ENCODE measurements at regions not wholly inside any gene's neighbourhood (a gene's known extent, or its start where the extent isn't known, plus 50 kb on each side); places are given as distances from the start of the nearest gene placed in this dataset.

GRCh38 chr3:66597308-66597863 is 96.6 kb upstream of the LRIG1 start:
- H3K27me3 ChIP-seq (ENCODE audit: insufficient read depth, low read depth), result no peaks in the 10 kb centered on the region
- no peak for DNase-seq
- H3F3A ChIP-seq (ENCODE audit: insufficient read depth, low read depth), result peaks cover 3% of the 10 kb centered on the region
- no peak overlapping the region for H3K4me3 ChIP-seq
- no peaks in the 10 kb centered on the region for H3K9me3 ChIP-seq (ENCODE audit: insufficient read depth, low read depth)
- intact Hi-C loops (cut with micrococcal nuclease; ENCODE audit: unreplicated experiment), result no loop called here
- no peak overlapping the region for H2AFZ ChIP-seq
- POLR2A ChIA-PET (ENCODE audit: unreplicated experiment), result no interaction called here
- CTCF ChIA-PET, result no interaction called here
- peaks cover 18% of the 10 kb centered on the region for H3K4me1 ChIP-seq (replicated peaks; ENCODE audit: insufficient read depth)
- BruUV-seq (replicated peaks), result no TSS peak
- H3K9me2 ChIP-seq (ENCODE audit: insufficient read depth), result no peaks in the 10 kb centered on the region
- TF ChIP-seq EZH2 (IDR thresholded peaks at IDR 0.05; ENCODE audit: low read depth) (no peak), CTCF (conservative IDR thresholded peaks at IDR 0.05) (no peak)
- H3K79me2 ChIP-seq (ENCODE audit: low read depth), result no peaks in the 10 kb centered on the region
- no peaks in the 10 kb centered on the region for H4K20me1 ChIP-seq (ENCODE audit: insufficient read depth)
- H3K4me2 ChIP-seq, result no peak overlapping the region
- no peaks in the 10 kb centered on the region for H3K36me3 ChIP-seq (ENCODE audit: low read depth)
- no peak overlapping the region for H3K27ac ChIP-seq

GRCh38 chr3:66598168-66598567 is 97.3 kb upstream of the LRIG1 start:
- Histone ChIP-seq H3K79me2 (ENCODE audit: low read depth) (no peaks in the 10 kb centered on the region), H3K27me3 (ENCODE audit: insufficient read depth, low read depth) (no peaks in the 10 kb centered on the region), H2AFZ (no peak overlapping the region), H3K36me3 (ENCODE audit: low read depth) (no peaks in the 10 kb centered on the region), H3K9me2 (ENCODE audit: insufficient read depth) (no peaks in the 10 kb centered on the region), H4K20me1 (ENCODE audit: insufficient read depth) (no peaks in the 10 kb centered on the region), H3K27ac (no peak overlapping the region), H3K4me3 (no peak overlapping the region), H3F3A (ENCODE audit: insufficient read depth, low read depth) (peaks cover 11% of the 10 kb centered on the region), H3K4me2 (no peak overlapping the region), H3K9me3 (ENCODE audit: insufficient read depth, low read depth) (no peaks in the 10 kb centered on the region), H3K4me1 (replicated peaks; ENCODE audit: insufficient read depth) (peaks cover 25% of the 10 kb centered on the region)
- POLR2A ChIA-PET (ENCODE audit: unreplicated experiment), result no interaction called here
- TF ChIP-seq CTCF (conservative IDR thresholded peaks at IDR 0.05) (no peak), EZH2 (IDR thresholded peaks at IDR 0.05; ENCODE audit: low read depth) (no peak)
- DNase-seq, result no peak
- CTCF ChIA-PET, result no interaction called here
- intact Hi-C loops (cut with micrococcal nuclease; ENCODE audit: unreplicated experiment), result no loop called here
- BruUV-seq (replicated peaks), result no TSS peak

- no TSS peak for BruUV-seq (replicated peaks)
- Histone ChIP-seq H3F3A (ENCODE audit: insufficient read depth, low read depth) (peaks cover 15% of the 10 kb centered on the region), H2AFZ (no peak overlapping the region), H3K79me2 (ENCODE audit: low read depth) (no peaks in the 10 kb centered on the region), H3K4me3 (no peak overlapping the region), H3K4me1 (replicated peaks; ENCODE audit: insufficient read depth) (peaks cover 27% of the 10 kb centered on the region), H3K9me2 (ENCODE audit: insufficient read depth) (no peaks in the 10 kb centered on the region), H3K4me2 (peak overlapping the region; percentile 22), H3K9me3 (ENCODE audit: insufficient read depth, low read depth) (no peaks in the 10 kb centered on the region), H3K27ac (peak overlapping the region; percentile 54; the same call in 1 of the 2 replicates), H3K27me3 (ENCODE audit: insufficient read depth, low read depth) (no peaks in the 10 kb centered on the region), H3K36me3 (ENCODE audit: low read depth) (no peaks in the 10 kb centered on the region), H4K20me1 (ENCODE audit: insufficient read depth) (no peaks in the 10 kb centered on the region)
- CTCF ChIA-PET, result no interaction called here
- intact Hi-C loops (cut with micrococcal nuclease; ENCODE audit: unreplicated experiment), result no loop called here
- TF ChIP-seq EZH2 (IDR thresholded peaks at IDR 0.05; ENCODE audit: low read depth) (no peak), CTCF (conservative IDR thresholded peaks at IDR 0.05) (no peak)
- DNase-seq, result no peak
- POLR2A ChIA-PET (ENCODE audit: unreplicated experiment), result no interaction called here
Measured at GRCh38 chr3:66602237-66602636, 101.4 kb upstream of the LRIG1 start.
